CD4-positive, alpha-beta T cell treated with Interleukin-12 subunit alpha and Interleukin-12 subunit beta, for 1 hour (primary cell): ENCODE measurements at regions not wholly inside any gene's neighbourhood (a gene's known extent, or its start where the extent isn't known, plus 50 kb on each side); places are given as distances from the start of the nearest gene placed in this dataset.

ENCODE experiments used
- DNase-seq: peaks from one replicate; pipeline ENCODE4 v3.0.0-alpha.2; 2020

GRCh38 chr14:98714626-98715425 is 557.2 kb downstream of the BCL11B start:
- DNase-seq = no peak

- no peak for DNase-seq
Measured at GRCh38 chr14:98716133-98716532, 555.9 kb downstream of the BCL11B start.

- no peak for DNase-seq
Measured at GRCh38 chr14:98721061-98721460, 550.9 kb downstream of the BCL11B start.

- DNase-seq = no peak
Measured at GRCh38 chr14:98724734-98725133, 547.3 kb downstream of the BCL11B start.

GRCh38 chr14:98725191-98725590 is 546.8 kb downstream of the BCL11B start:
- DNase-seq = no peak

- DNase-seq = no peak
Measured at GRCh38 chr14:98725676-98726075, 546.3 kb downstream of the BCL11B start.

GRCh38 chr14:98726585-98727405 is 545.2 kb downstream of the BCL11B start:
- no peak for DNase-seq

- no peak for DNase-seq
Measured at GRCh38 chr14:98728024-98728423, 544.0 kb downstream of the BCL11B start.

- no peak for DNase-seq
Measured at GRCh38 chr14:98728836-98729235, 543.2 kb downstream of the BCL11B start.

GRCh38 chr14:98731286-98731685 is 540.7 kb downstream of the BCL11B start:
- DNase-seq = no peak

- no peak for DNase-seq
Measured at GRCh38 chr14:98731701-98732100, 540.3 kb downstream of the BCL11B start.

GRCh38 chr14:98733536-98733935 is 538.5 kb downstream of the BCL11B start:
- no peak for DNase-seq

- DNase-seq = no peak
Measured at GRCh38 chr14:98736701-98737338, 535.2 kb downstream of the BCL11B start.

- no peak for DNase-seq
Measured at GRCh38 chr14:98741523-98741922, 530.5 kb downstream of the BCL11B start.

GRCh38 chr14:98742001-98742400 is 530.0 kb downstream of the BCL11B start:
- no peak for DNase-seq

- no peak for DNase-seq
Measured at GRCh38 chr14:98743536-98743935, 528.5 kb downstream of the BCL11B start.

- DNase-seq = no peak
Measured at GRCh38 chr14:98748966-98749365, 523.0 kb downstream of the BCL11B start.

GRCh38 chr14:98751110-98751509 is 520.9 kb downstream of the BCL11B start:
- DNase-seq = no peak

GRCh38 chr14:98752660-98753059 is 519.3 kb downstream of the BCL11B start:
- DNase-seq = no peak

GRCh38 chr14:98754343-98755020 is 517.5 kb downstream of the BCL11B start:
- DNase-seq = no peak

GRCh38 chr14:98756749-98757148 is 515.2 kb downstream of the BCL11B start:
- DNase-seq = no peak

GRCh38 chr14:98758440-98758839 is 513.6 kb downstream of the BCL11B start:
- DNase-seq = no peak

GRCh38 chr14:98761993-98762392 is 510.0 kb downstream of the BCL11B start:
- DNase-seq = no peak
